Uterus (tissue), 2 donors: ENCODE measurements at regions not wholly inside any gene's neighbourhood (a gene's known extent, or its start where the extent isn't known, plus 50 kb on each side); places are given as distances from the start of the nearest gene placed in this dataset.

ENCODE experiments used
- POLR2A ChIP-seq, 2 donors: fragments of 450-650 bp; IDR thresholded peaks; one replicate each; pipeline ENCODE4 v1.6.1; 2016; ENCODE audit warnings: antibody characterized with exemption in 2 of 2, mild to moderate bottlenecking in 1 of 2, moderate library complexity in 1 of 2
- TF ChIP-seq, protein P1 (sequence below), 4 experiments: fragments of 200-600 bp in 2 of 4; fragments of 450-650 bp in 2 of 4; sonication (generic) in 2 of 4; IDR thresholded peaks; one replicate each; pipeline ENCODE4 v1.5.1; 2016 to 2019; ENCODE audit warnings: antibody characterized with exemption in 4 of 4, mild to moderate bottlenecking in 2 of 4, moderate library complexity in 1 of 4

DNA sequence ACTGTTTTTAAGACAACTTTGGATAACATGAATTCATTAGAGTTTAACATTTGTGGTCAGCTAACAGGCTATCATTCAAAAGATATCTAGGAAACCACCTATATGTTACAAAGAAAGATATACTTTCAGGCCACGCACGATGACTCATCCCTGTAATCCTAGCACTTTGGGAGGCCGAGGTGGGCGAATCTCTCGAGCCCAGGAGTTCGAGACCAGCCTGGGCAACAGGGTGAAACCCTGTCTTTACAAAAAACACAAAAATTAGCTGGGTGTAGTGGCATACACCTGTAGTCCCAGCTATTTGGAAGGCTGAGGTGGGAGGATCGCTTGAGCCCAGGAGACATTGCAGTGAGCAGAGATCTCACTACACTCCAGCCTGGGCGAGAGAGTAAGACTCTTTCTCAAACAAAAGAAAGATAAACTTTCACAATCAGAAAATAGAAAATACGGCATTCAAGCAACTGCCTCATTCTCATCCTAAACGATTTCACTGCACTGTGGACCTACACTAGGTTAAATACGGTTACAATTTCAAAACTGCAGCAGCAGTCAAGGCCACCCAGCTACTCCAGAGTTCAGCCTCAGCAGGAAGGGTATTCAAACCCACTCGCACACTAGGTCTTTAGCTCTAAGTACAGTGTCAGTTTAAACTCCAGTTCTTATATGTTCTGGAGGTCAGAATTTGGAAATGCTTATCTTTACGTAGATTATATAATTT is 250.0 kb upstream of the SLC39A10 start:
- TF ChIP-seq, protein P1, sequence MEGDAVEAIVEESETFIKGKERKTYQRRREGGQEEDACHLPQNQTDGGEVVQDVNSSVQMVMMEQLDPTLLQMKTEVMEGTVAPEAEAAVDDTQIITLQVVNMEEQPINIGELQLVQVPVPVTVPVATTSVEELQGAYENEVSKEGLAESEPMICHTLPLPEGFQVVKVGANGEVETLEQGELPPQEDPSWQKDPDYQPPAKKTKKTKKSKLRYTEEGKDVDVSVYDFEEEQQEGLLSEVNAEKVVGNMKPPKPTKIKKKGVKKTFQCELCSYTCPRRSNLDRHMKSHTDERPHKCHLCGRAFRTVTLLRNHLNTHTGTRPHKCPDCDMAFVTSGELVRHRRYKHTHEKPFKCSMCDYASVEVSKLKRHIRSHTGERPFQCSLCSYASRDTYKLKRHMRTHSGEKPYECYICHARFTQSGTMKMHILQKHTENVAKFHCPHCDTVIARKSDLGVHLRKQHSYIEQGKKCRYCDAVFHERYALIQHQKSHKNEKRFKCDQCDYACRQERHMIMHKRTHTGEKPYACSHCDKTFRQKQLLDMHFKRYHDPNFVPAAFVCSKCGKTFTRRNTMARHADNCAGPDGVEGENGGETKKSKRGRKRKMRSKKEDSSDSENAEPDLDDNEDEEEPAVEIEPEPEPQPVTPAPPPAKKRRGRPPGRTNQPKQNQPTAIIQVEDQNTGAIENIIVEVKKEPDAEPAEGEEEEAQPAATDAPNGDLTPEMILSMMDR (IDR thresholded peaks at IDR 0.05), result no peak
- TF ChIP-seq POLR2A (IDR thresholded peaks at IDR 0.05), result no peak
